H1 (cell line): ENCODE measurements at regions not wholly inside any gene's neighbourhood (a gene's known extent, or its start where the extent isn't known, plus 50 kb on each side); places are given as distances from the start of the nearest gene placed in this dataset.

Experiments used
- CBX5 ChIP-seq: fragments of 300-800, 300-1000 bp; sonication (generic); IDR thresholded peaks from 2 replicates; pipeline ENCODE4 v1.7.1; 2016; ENCODE audit warnings: antibody characterized with exemption, low read length, low read depth
- CEBPB ChIP-seq: IDR thresholded peaks from 2 replicates; pipeline ENCODE4 v1.6.1; 2012; ENCODE audit warnings: low read depth, low read length
- CTCF ChIP-seq, 3 experiments: IDR thresholded peaks; 1 replicate in 2 of 3; 2 replicates in 1 of 3; pipeline versions ENCODE4 v1.5.1 to v1.6.1; 2011; ENCODE audit warnings: low read length in 3 of 3, mild to moderate bottlenecking in 3 of 3, inconsistent platforms in 2 of 3, low read depth in 1 of 3, moderate library complexity in 1 of 3; ENCODE audit not compliant: insufficient read depth in 1 of 3; ENCODE audit errors: control extremely low read depth in 1 of 3
- SIX5 ChIP-seq: IDR thresholded peaks from 2 replicates; pipeline ENCODE4 v1.6.1; 2011; ENCODE audit warnings: mild to moderate bottlenecking, low read depth, low read length
- SRF ChIP-seq: IDR thresholded peaks from 2 replicates; pipeline ENCODE4 v1.6.1; 2011; ENCODE audit warnings: mild to moderate bottlenecking, low read depth, low read length, moderate library complexity
- USF2 ChIP-seq: IDR thresholded peaks from 2 replicates; pipeline ENCODE4 v1.6.1; 2011; ENCODE audit warnings: low read length, improper control_type of control experiment
- TF ChIP-seq, protein P1 (sequence below): IDR thresholded peaks from 2 replicates; pipeline ENCODE4 v1.6.1; 2011; ENCODE audit warnings: low read depth, mild to moderate bottlenecking, low read length; ENCODE audit not compliant: insufficient read depth

DNA sequence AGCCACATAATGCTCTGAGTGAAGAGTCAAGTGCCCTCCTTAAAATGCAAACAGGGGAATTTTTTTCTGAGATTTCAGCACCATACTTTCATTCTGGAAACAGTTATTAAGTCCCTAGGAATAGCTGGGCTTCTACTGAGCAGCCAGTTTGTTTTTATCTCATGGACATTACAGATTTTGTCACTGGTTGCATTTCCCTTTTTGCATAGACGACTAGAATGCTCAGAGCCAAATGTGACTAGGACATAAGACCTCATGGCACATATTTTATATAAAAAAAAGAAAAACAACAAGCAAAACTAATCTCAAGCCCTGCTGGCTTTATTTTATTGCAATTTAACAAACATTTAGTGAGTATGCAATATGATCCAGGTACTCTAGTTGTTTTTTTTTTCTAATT, 112.7 kb upstream of the NANOGP8 start:
- no peak for TF ChIP-seq CTCF (IDR thresholded peaks at IDR 0.05; ENCODE audit: control extremely low read depth in 1 of 3, insufficient read depth in 1 of 3, low read depth in 1 of 3, low read length in 3 of 3)
- no peak for TF ChIP-seq CEBPB
- no peak for TF ChIP-seq CBX5
- no peak for TF ChIP-seq SIX5
- no peak for TF ChIP-seq USF2
- TF ChIP-seq, protein P1, sequence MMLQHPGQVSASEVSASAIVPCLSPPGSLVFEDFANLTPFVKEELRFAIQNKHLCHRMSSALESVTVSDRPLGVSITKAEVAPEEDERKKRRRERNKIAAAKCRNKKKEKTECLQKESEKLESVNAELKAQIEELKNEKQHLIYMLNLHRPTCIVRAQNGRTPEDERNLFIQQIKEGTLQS = no peak
- no peak for TF ChIP-seq SRF
